Liver (tissue), 8 donors: ENCODE measurements at regions not wholly inside any gene's neighbourhood (a gene's known extent, or its start where the extent isn't known, plus 50 kb on each side); places are given as distances from the start of the nearest gene placed in this dataset.

Experiments used
- DNase-seq: peaks from one replicate; pipeline ENCODE4 v3.0.0-alpha.2; 2017; ENCODE audit warnings: low spot score
- H3K27ac ChIP-seq, 2 donors: one replicate each; pipeline ENCODE4 v1.7.0; 2013; ENCODE audit warnings: inconsistent platforms in 2 of 2, low read length in 2 of 2, control low read depth in 1 of 2, low read depth in 1 of 2, mild to moderate bottlenecking in 1 of 2
- H3K27me3 ChIP-seq, 4 donors: one replicate each; pipeline versions ENCODE4 v1.6.1 to v1.7.0; 2013; ENCODE audit warnings: low read length in 3 of 4, inconsistent platforms in 1 of 4, mild to moderate bottlenecking in 1 of 4, moderate library complexity in 1 of 4; ENCODE audit not compliant: control insufficient read depth in 4 of 4, insufficient read depth in 4 of 4
- H3K36me3 ChIP-seq, 4 donors: one replicate each; pipeline versions ENCODE4 v1.6.1 to v1.7.0; 2013; ENCODE audit warnings: low read length in 3 of 4, mild to moderate bottlenecking in 3 of 4, low read depth in 1 of 4, moderate library complexity in 1 of 4; ENCODE audit not compliant: control insufficient read depth in 4 of 4, insufficient read depth in 3 of 4
- H3K4me1 ChIP-seq, 4 donors: one replicate each; pipeline versions ENCODE4 v1.6.1 to v1.7.0; 2013; ENCODE audit warnings: low read length in 3 of 4, mild to moderate bottlenecking in 3 of 4, moderate library complexity in 1 of 4; ENCODE audit not compliant: control insufficient read depth in 4 of 4, insufficient read depth in 4 of 4
- H3K4me3 ChIP-seq, 3 donors: one replicate each; pipeline versions ENCODE4 v1.6.1 to v1.7.0; 2013; ENCODE audit warnings: low read length in 3 of 3, control low read depth in 1 of 3, low read depth in 1 of 3, mild to moderate bottlenecking in 1 of 3
- H3K9ac ChIP-seq, 2 donors: one replicate each; pipeline ENCODE4 v1.7.0; 2013; ENCODE audit warnings: low read length in 2 of 2, mild to moderate bottlenecking in 2 of 2, moderate library complexity in 2 of 2, control low read depth in 1 of 2, low read depth in 1 of 2
- H3K9me3 ChIP-seq, 4 donors: one replicate each; pipeline versions ENCODE4 v1.6.1 to v1.7.0; 2013; ENCODE audit warnings: low read length in 3 of 4; ENCODE audit not compliant: control insufficient read depth in 4 of 4
- ATF3 ChIP-seq: IDR thresholded peaks from 2 replicates; pipeline ENCODE4 v1.6.1; 2016; ENCODE audit warnings: antibody characterized with exemption
- CTCF ChIP-seq: fragments of 150-350 bp; IDR thresholded peaks from 2 replicates; pipeline ENCODE4 v1.5.1; 2017; ENCODE audit warnings: improper control_type of control experiment, low read depth, low read length; ENCODE audit not compliant: missing input control
- EGR1 ChIP-seq, 2 donors: IDR thresholded peaks; 2 replicates each; pipeline ENCODE4 v1.6.1; 2016 to 2018; ENCODE audit warnings: antibody characterized with exemption in 2 of 2, low read depth in 2 of 2
- FOXA1 ChIP-seq: IDR thresholded peaks from 2 replicates; pipeline ENCODE4 v1.6.1; 2016; ENCODE audit warnings: antibody characterized with exemption
- FOXA2 ChIP-seq: IDR thresholded peaks from 2 replicates; pipeline ENCODE4 v1.6.1; 2016; ENCODE audit warnings: antibody characterized with exemption
- GABPA ChIP-seq, 2 donors: IDR thresholded peaks in 1 of 2; conservative IDR thresholded peaks in 1 of 2; 2 replicates each; pipeline ENCODE4 v1.6.1; 2016; ENCODE audit warnings: antibody characterized with exemption in 2 of 2, mild to moderate bottlenecking in 1 of 2, moderate library complexity in 1 of 2
- HNF4A ChIP-seq, 2 donors: conservative IDR thresholded peaks; 2 replicates each; pipeline ENCODE4 v1.6.1; 2016; ENCODE audit warnings: antibody characterized with exemption in 2 of 2, mild to moderate bottlenecking in 2 of 2
- HNF4G ChIP-seq: IDR thresholded peaks from 2 replicates; pipeline ENCODE4 v1.6.1; 2016; ENCODE audit warnings: antibody characterized with exemption
- JUND ChIP-seq, 2 donors: IDR thresholded peaks; 2 replicates each; pipeline ENCODE4 v1.6.1; 2016; ENCODE audit warnings: antibody characterized with exemption in 2 of 2
- MAX ChIP-seq: IDR thresholded peaks from 2 replicates; pipeline ENCODE4 v1.6.1; 2016; ENCODE audit warnings: antibody characterized with exemption
- NR2F2 ChIP-seq: IDR thresholded peaks from 2 replicates; pipeline ENCODE4 v1.6.1; 2016; ENCODE audit warnings: antibody characterized with exemption
- RAD21 ChIP-seq, 2 donors: IDR thresholded peaks; 2 replicates each; pipeline ENCODE4 v1.6.1; 2016; ENCODE audit warnings: antibody characterized with exemption in 2 of 2, mild to moderate bottlenecking in 2 of 2
- REST ChIP-seq: IDR thresholded peaks from 2 replicates; pipeline ENCODE4 v1.6.1; 2016; ENCODE audit warnings: antibody characterized with exemption, mild to moderate bottlenecking
- RXRA ChIP-seq, 2 donors: IDR thresholded peaks; 2 replicates each; pipeline ENCODE4 v1.6.1; 2017 to 2018; ENCODE audit warnings: antibody characterized with exemption in 2 of 2, mild to moderate bottlenecking in 1 of 2
- SP1 ChIP-seq: IDR thresholded peaks from 2 replicates; pipeline ENCODE4 v1.6.1; 2018; ENCODE audit warnings: antibody characterized with exemption, mild to moderate bottlenecking
- TAF1 ChIP-seq: conservative IDR thresholded peaks from 2 replicates; pipeline ENCODE4 v1.6.1; 2016; ENCODE audit warnings: antibody characterized with exemption, mild to moderate bottlenecking
- YY1 ChIP-seq: IDR thresholded peaks from 2 replicates; pipeline ENCODE4 v1.6.1; 2016; ENCODE audit warnings: antibody characterized with exemption, mild to moderate bottlenecking
- ZBTB33 ChIP-seq: IDR thresholded peaks from 2 replicates; pipeline ENCODE4 v1.6.1; 2016; ENCODE audit warnings: antibody characterized with exemption
- WGBS: extraction: QIAGEN DNeasy Blood & Tissue Kit; methylation state at CpG from one replicate; pipeline ENCODE4 v1.1.7; 2013; 5-methylcytosine and 5-hydroxymethylcytosine counted together
- donor health status: healthy.
- donor health status: healthy.
- donor health status: healthy.
- donor health status: healthy.
- donor health status: healthy.

- WGBS = 59% methylated on average over 1 of the region's 1 CpG
- Histone ChIP-seq H3K27ac (no peak overlapping the region), H3K36me3 (no peaks in the 10 kb centered on the region), H3K4me3 (no peak overlapping the region), H3K4me1 (no peaks in the 10 kb centered on the region), H3K27me3 (peaks cover 0 to 3% (median 0%) of the 10 kb centered on the region in 4 donors), H3K9ac (no peak overlapping the region), H3K9me3 (no peaks in the 10 kb centered on the region)
- no peak for DNase-seq
- TF ChIP-seq TAF1 (no peak), HNF4G (no peak), RXRA (IDR thresholded peaks at IDR 0.05) (no peak), EGR1 (IDR thresholded peaks at IDR 0.05; ENCODE audit: low read depth in 2 of 2) (no peak), JUND (IDR thresholded peaks at IDR 0.05) (no peak), RAD21 (IDR thresholded peaks at IDR 0.05) (no peak), CTCF (no peak), ATF3 (no peak), NR2F2 (no peak), YY1 (no peak), GABPA (IDR thresholded peaks at IDR 0.05 in 1 of 2, conservative IDR thresholded peaks at IDR 0.05 in 1 of 2) (no peak), FOXA2 (no peak), SP1 (no peak), FOXA1 (no peak), MAX (no peak), ZBTB33 (no peak)
Observed at GRCh38 chr18:44536046-44536445, 144.6 kb upstream of the SETBP1 start.

GRCh38 chr18:44536619-44537018 lies 144.1 kb upstream of the SETBP1 start:
- Histone ChIP-seq H3K27ac (no peak overlapping the region), H3K27me3 (peaks cover 0 to 3% (median 0%) of the 10 kb centered on the region in 4 donors), H3K36me3 (no peaks in the 10 kb centered on the region), H3K9ac (no peak overlapping the region), H3K9me3 (no peaks in the 10 kb centered on the region), H3K4me3 (no peak overlapping the region), H3K4me1 (no peaks in the 10 kb centered on the region)
- TF ChIP-seq NR2F2 = no peak
- no peak for TF ChIP-seq TAF1
- no peak for TF ChIP-seq HNF4A (conservative IDR thresholded peaks at IDR 0.05)
- no peak for TF ChIP-seq FOXA2
- TF ChIP-seq RAD21 (IDR thresholded peaks at IDR 0.05) = no peak
- no peak for TF ChIP-seq REST
- no peak for TF ChIP-seq CTCF
- TF ChIP-seq FOXA1 = no peak
- WGBS = 50% methylated on average over 1 of the region's 1 CpG
- DNase-seq = no peak
